HL-60 (cell line): ENCODE measurements at regions not wholly inside any gene's neighbourhood (a gene's known extent, or its start where the extent isn't known, plus 50 kb on each side); places are given as distances from the start of the nearest gene placed in this dataset.

Experiments used
- DNase-seq, 2 experiments: peaks; one replicate each; pipeline ENCODE4 v3.0.0-alpha.2; 2010 to 2020; ENCODE audit warnings: low read depth in 1 of 2, low spot score in 1 of 2
- H3K27ac ChIP-seq: fragments of 250-450 bp; sonication (Bioruptor Pico); replicated peaks from 2 replicates; pipeline ENCODE4 v1.5.1; 2020; ENCODE audit warnings: mild to moderate bottlenecking, moderate library complexity
- H3K27me3 ChIP-seq: fragments of 250-450 bp; sonication (Bioruptor Pico); 2 replicates; pipeline ENCODE4 v1.5.1; 2021; ENCODE audit warnings: mild to moderate bottlenecking, moderate library complexity; ENCODE audit not compliant: insufficient read depth, poor library complexity, severe bottlenecking
- H3K4me3 ChIP-seq: replicated peaks from 2 replicates; pipeline ENCODE4 v1.5.1; 2011; ENCODE audit warnings: mild to moderate bottlenecking, control low read depth, low read length; ENCODE audit not compliant: insufficient read depth
- GABPA ChIP-seq: IDR thresholded peaks from 2 replicates; pipeline ENCODE4 v1.6.1; 2012; ENCODE audit warnings: low read depth
- POLR2AphosphoS5 ChIP-seq: IDR thresholded peaks from 2 replicates; pipeline ENCODE4 v1.6.1; 2012; ENCODE audit warnings: low read depth
- SPI1 ChIP-seq: IDR thresholded peaks from 2 replicates; pipeline ENCODE4 v1.6.1; 2012; ENCODE audit warnings: low read depth, mild to moderate bottlenecking, borderline replicate concordance
- TF ChIP-seq, protein P1 (sequence below): IDR thresholded peaks from one replicate; pipeline ENCODE4 v1.5.1; 2011; ENCODE audit warnings: low read length, control low read depth, inconsistent platforms; ENCODE audit not compliant: insufficient read depth
- TF ChIP-seq, protein P2 (sequence below): IDR thresholded peaks from 2 replicates; pipeline ENCODE4 v1.6.1; 2012; ENCODE audit warnings: low read depth; ENCODE audit not compliant: insufficient replicate concordance

DNA sequence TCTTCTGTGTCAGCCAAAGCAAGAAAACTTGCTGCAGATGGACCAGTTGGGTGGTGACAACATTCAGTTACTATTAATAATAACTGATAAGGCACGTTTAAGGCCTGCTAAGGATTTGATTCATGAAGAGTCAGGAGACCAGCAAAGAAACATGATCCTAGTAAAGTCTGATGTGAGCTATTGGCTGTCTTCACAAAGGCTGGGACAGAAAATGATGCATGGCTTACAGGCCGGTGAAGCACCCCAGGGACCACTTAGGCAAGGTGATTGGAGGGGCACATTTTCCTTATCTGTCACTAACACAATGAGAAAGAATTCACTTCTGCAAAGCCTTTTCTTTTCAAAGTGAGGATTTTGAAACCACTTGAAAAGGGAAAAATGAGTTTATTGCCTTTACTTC lies 65.4 kb upstream of the TRPC3 start:
- no peak overlapping the region for H3K27ac ChIP-seq
- TF ChIP-seq GABPA, result no peak
- DNase-seq, result no peak
- no peak overlapping the region for H3K4me3 ChIP-seq
- H3K27me3 ChIP-seq, result no peaks in the 10 kb centered on the region

DNA sequence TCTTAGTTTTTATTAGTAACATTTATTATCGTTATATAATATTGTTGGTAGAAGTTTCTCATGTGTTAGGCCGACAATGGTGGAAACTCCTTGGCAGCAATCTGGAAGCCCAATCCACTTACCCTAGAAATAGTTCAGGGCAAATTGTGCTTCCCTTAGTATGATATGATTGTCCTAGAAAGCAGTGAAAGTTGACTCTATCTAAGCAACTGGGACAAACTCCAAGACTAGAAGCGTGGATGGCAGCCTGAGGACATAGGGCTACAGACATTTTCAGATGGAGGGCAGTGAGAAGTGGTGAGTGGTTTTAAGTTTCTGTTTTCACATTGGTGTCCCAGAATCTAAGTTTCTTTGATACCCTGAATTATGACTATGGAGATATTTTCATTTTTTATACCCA lies 63.3 kb upstream of the TRPC3 start:
- no peak overlapping the region for H3K27ac ChIP-seq
- no peak overlapping the region for H3K4me3 ChIP-seq
- TF ChIP-seq SPI1, result no peak
- TF ChIP-seq, protein P1, sequence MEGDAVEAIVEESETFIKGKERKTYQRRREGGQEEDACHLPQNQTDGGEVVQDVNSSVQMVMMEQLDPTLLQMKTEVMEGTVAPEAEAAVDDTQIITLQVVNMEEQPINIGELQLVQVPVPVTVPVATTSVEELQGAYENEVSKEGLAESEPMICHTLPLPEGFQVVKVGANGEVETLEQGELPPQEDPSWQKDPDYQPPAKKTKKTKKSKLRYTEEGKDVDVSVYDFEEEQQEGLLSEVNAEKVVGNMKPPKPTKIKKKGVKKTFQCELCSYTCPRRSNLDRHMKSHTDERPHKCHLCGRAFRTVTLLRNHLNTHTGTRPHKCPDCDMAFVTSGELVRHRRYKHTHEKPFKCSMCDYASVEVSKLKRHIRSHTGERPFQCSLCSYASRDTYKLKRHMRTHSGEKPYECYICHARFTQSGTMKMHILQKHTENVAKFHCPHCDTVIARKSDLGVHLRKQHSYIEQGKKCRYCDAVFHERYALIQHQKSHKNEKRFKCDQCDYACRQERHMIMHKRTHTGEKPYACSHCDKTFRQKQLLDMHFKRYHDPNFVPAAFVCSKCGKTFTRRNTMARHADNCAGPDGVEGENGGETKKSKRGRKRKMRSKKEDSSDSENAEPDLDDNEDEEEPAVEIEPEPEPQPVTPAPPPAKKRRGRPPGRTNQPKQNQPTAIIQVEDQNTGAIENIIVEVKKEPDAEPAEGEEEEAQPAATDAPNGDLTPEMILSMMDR, result no peak
- TF ChIP-seq, protein P2, sequence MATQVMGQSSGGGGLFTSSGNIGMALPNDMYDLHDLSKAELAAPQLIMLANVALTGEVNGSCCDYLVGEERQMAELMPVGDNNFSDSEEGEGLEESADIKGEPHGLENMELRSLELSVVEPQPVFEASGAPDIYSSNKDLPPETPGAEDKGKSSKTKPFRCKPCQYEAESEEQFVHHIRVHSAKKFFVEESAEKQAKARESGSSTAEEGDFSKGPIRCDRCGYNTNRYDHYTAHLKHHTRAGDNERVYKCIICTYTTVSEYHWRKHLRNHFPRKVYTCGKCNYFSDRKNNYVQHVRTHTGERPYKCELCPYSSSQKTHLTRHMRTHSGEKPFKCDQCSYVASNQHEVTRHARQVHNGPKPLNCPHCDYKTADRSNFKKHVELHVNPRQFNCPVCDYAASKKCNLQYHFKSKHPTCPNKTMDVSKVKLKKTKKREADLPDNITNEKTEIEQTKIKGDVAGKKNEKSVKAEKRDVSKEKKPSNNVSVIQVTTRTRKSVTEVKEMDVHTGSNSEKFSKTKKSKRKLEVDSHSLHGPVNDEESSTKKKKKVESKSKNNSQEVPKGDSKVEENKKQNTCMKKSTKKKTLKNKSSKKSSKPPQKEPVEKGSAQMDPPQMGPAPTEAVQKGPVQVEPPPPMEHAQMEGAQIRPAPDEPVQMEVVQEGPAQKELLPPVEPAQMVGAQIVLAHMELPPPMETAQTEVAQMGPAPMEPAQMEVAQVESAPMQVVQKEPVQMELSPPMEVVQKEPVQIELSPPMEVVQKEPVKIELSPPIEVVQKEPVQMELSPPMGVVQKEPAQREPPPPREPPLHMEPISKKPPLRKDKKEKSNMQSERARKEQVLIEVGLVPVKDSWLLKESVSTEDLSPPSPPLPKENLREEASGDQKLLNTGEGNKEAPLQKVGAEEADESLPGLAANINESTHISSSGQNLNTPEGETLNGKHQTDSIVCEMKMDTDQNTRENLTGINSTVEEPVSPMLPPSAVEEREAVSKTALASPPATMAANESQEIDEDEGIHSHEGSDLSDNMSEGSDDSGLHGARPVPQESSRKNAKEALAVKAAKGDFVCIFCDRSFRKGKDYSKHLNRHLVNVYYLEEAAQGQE, result no peak
- TF ChIP-seq GABPA, result no peak
- TF ChIP-seq POLR2AphosphoS5, result no peak
- no peaks in the 10 kb centered on the region for H3K27me3 ChIP-seq
- DNase-seq, result no peak

DNA sequence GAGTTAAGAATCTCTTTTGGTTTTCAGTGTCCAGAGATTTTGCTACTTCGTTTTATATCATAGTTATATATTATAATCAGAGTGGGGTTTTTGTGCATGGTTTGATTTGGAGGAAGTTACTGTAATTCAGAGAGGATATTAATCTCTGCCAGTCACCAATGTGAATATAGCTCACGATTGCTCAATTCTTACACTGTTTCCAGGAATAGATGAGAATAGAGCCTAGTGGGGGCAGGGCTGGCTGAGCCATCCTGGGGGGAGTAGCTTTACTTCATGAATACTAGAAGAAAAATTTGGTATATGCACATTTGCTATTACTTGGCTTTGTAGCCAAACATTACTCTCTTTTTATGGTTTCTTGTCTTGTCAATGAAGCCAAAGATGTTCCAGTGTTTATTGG lies 60.9 kb upstream of the TRPC3 start:
- Histone ChIP-seq H3K27me3 (no peaks in the 10 kb centered on the region), H3K27ac (no peak overlapping the region), H3K4me3 (no peak overlapping the region)
- no peak for DNase-seq
- TF ChIP-seq, protein P1, result no peak
- TF ChIP-seq SPI1 (no peak), POLR2AphosphoS5 (no peak), GABPA (no peak)
- TF ChIP-seq, protein P2, result no peak

DNA sequence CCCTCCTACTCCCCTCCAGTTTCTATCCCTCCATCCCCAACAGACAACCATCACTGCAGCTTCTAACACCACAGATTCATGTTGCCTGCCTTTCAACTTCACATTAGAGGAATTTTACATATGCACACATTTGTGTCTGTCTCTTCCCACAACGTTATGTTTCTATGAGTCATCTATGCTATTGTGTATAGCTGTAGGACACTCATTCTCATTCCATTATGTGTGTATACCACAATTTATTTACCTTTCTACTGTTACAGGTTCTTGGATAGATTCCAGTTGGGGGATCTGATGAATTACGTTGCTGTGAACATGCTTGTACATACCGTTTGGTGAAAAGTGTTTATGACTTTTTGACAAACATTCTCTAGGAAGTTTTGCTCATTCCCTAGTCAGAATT lies 58.8 kb upstream of the TRPC3 start:
- Histone ChIP-seq H3K27me3 (no peaks in the 10 kb centered on the region), H3K4me3 (no peak overlapping the region), H3K27ac (no peak overlapping the region)
- TF ChIP-seq SPI1 (no peak), GABPA (no peak), POLR2AphosphoS5 (no peak)
- TF ChIP-seq, protein P2, result no peak
- TF ChIP-seq, protein P1, result no peak
- DNase-seq, result no peak
